Esophagus squamous epithelium (tissue), 5 donors: ENCODE measurements at regions not wholly inside any gene's neighbourhood (a gene's known extent, or its start where the extent isn't known, plus 50 kb on each side); places are given as distances from the start of the nearest gene placed in this dataset.

Experiments
- DNase-seq: peaks from one replicate; lab custom pipeline; 2025; lab: John Stamatoyannopoulos, UW
- H3K27ac ChIP-seq, 4 donors: fragments of 200-600 bp; sonication (generic); one replicate each; pipeline ENCODE4 v1.5.1; 2016 to 2019; ENCODE audit warnings: mild to moderate bottlenecking in 1 of 4
- H3K27me3 ChIP-seq, 4 donors: fragments of 200-600 bp; sonication (generic); 1 replicate in 3 of 4; 2 replicates in 1 of 4; pipeline versions ENCODE4 v1.5.1 to v1.6.0; 2017 to 2021; ENCODE audit warnings: antibody characterized with exemption in 1 of 4
- H3K36me3 ChIP-seq, 3 donors: fragments of 200-600 bp; sonication (generic); one replicate each; pipeline ENCODE4 v1.5.1; 2016 to 2019
- H3K4me1 ChIP-seq, 3 donors: fragments of 200-600 bp; sonication (generic); one replicate each; pipeline ENCODE4 v1.5.1; 2017 to 2019
- H3K4me3 ChIP-seq, 4 donors: fragments of 200-600 bp; sonication (generic); 1 replicate in 3 of 4; 2 replicates in 1 of 4; pipeline ENCODE4 v1.5.1; 2016 to 2019; ENCODE audit warnings: mild to moderate bottlenecking in 2 of 4, moderate library complexity in 1 of 4
- H3K9me3 ChIP-seq, 3 donors: fragments of 200-600 bp; sonication (generic); one replicate each; pipeline ENCODE4 v1.5.1; 2016 to 2019
- CTCF ChIP-seq, 6 experiments: fragments of 450-650 bp in 4 of 6; fragments of 200-600 bp in 2 of 6; sonication (generic) in 2 of 6; IDR thresholded peaks; one replicate each; pipeline ENCODE4 v1.5.1; 2016 to 2019; ENCODE audit warnings: antibody characterized with exemption in 6 of 6, mild to moderate bottlenecking in 4 of 6, moderate library complexity in 4 of 6
- POLR2A ChIP-seq, 4 donors: fragments of 450-650 bp; IDR thresholded peaks; one replicate each; pipeline ENCODE4 v1.6.1; 2017; ENCODE audit warnings: antibody characterized with exemption in 4 of 4, mild to moderate bottlenecking in 4 of 4, moderate library complexity in 3 of 4
- WGBS, 2 donors: methylation state at CpG; one replicate each; pipeline ENCODE4 v1.1.5; 2018; 5-methylcytosine and 5-hydroxymethylcytosine counted together
- intact Hi-C: fragments of 100-400 bp; cut with DNase I; formaldehyde crosslinking; loops from one replicate; pipeline ENCODE4 v1.15.0; 2022
- donor health status: DM: yes; HTN: yes; CAD: no.

DNA sequence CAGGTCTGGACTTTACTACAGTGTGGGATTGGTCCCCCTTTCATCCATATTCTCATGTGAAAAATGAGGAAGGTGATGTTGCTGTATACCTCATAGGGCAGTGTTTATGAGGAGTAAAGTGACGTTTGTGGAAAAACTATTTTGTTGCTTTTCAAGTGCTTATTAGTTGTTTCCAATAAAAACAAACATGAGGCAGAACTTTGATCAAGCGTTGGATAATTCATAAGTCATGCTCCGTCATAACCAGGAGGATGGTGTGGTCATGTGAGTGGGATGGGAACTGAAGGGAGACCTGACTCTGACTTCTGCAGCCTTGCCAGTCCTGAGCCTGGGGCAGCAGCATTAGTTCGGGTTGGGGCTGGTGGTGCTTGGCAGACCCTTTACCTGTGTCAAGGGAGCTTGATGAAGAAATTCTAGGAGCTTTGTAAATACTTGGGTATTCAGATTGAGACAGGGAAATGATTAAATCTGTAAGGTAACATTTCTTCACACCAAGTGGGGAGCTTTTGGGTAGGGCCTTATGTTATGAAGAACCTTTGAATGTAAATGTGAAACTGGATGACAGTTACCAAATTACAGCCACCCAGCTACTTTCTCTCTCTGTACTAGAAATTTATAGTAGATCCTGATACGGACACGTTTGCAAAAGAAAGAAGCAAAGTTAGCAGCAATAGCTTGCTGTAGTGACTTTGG, 462.4 kb upstream of the RGS6 start:
- Histone ChIP-seq H3K36me3 (no peaks in the 10 kb centered on the region), H3K4me1 (peaks cover 0 to 25% (median 7%) of the 10 kb centered on the region in 3 donors), H3K9me3 (no peaks in the 10 kb centered on the region), H3K27me3 (no peaks in the 10 kb centered on the region), H3K27ac (no peak overlapping the region), H3K4me3 (no peak overlapping the region)
- DNase-seq: no peak
- 84 to 85% methylated on average over 5 to 6 of the region's 6 CpGs for WGBS, 2 donors
- TF ChIP-seq POLR2A (IDR thresholded peaks at IDR 0.05) (no peak), CTCF (IDR thresholded peaks at IDR 0.05) (no peak)
- intact Hi-C loops: no loop called here

DNA sequence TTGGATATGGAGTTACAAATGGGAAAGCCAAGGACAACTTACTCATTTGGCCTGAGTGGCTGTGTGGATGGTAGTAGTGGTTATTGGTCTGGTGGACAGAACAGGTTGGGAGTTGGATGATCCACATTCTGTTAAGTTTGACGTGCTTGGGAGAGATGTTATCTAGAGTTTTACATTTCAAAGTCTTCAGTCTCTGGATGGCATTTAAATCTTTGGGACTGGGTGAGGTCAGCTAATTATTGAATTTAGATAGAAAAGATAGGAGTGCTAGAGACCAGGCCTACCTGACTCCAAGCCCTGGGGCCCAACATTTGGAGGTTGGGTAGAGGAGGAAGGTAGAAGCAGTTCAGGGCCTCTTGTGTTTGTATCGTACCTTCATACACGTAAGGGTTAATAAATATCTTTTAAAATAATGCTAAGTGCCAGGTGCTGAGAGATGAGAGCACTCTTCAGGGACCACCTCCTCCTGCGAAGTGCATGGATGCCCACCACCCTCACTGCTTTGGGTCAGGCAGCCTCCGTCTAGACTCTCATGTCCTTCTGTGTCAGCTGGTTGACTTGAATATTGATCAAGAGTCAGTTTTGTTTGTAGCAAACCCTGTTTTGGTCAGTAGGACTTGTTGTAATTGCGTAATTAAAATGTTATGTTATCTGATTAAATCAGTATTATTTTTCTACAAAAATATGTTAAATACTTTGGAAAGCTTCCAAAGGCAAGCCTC, 460.4 kb upstream of the RGS6 start:
- no peak for DNase-seq
- no peak overlapping the region for H3K4me3 ChIP-seq
- no peak overlapping the region for H3K27ac ChIP-seq
- 86 to 90% methylated on average over 6 of the region's 6 CpGs for WGBS, 2 donors
- H3K27me3 ChIP-seq: no peaks in the 10 kb centered on the region
- TF ChIP-seq POLR2A (IDR thresholded peaks at IDR 0.05) (no peak), CTCF (IDR thresholded peaks at IDR 0.05) (no peak)
- H3K36me3 ChIP-seq: no peaks in the 10 kb centered on the region
- H3K9me3 ChIP-seq: no peaks in the 10 kb centered on the region
- H3K4me1 ChIP-seq: peaks cover 0 to 24% (median 7%) of the 10 kb centered on the region in 3 donors
- intact Hi-C loops: no loop called here

DNA sequence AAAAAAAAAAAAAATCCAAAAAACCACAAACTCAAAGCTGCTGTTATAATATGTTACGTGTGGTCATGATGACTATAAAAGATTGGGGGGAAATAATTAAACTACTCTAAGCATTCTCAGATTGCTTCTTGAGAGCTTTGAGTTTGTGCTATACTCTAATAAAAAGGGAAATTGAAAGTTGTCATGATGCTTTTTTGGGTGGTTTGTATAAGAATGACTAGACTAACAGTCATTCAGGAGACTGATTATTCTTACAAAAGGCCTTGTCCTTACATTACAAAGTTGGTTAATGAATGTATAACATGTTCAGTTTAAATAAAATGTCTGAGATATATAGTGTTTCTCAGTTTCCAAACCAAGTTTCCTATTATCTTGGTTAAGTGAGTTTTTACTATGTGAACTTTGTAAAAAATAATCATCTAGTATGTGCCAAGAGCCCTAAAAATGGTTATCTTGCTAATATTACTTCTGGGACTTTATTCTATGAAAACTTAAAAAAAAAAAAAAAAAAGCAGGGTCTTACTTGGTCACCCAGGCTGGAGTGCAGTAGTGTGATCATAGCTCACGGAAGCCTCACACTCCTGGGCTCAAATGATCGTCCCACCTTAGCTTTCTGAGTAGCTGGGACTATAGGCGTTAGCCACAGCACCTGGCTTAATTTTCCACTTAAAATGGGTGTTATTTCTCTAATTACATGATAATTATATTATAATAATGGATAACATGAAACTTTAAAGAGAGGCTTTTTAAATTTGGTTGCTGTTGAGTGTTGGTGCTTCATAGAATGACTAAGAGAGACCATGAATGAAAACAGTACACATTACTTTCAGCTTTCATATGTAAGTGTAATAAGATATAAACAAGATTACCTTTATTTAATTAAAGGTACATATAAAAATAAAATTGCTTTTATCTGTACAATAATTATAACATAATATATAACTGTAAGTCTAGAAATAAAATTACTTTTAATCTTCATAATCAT, 459.6 kb upstream of the RGS6 start:
- Histone ChIP-seq H3K9me3 (no peaks in the 10 kb centered on the region), H3K27me3 (no peaks in the 10 kb centered on the region), H3K27ac (no peak overlapping the region), H3K36me3 (no peaks in the 10 kb centered on the region), H3K4me1 (peaks cover 0 to 19% (median 7%) of the 10 kb centered on the region in 3 donors), H3K4me3 (no peak overlapping the region)
- DNase-seq: no peak
- TF ChIP-seq POLR2A (IDR thresholded peaks at IDR 0.05) (no peak), CTCF (IDR thresholded peaks at IDR 0.05) (no peak)
- WGBS, 2 donors: 87% methylated on average over 4 of the region's 4 CpGs
- intact Hi-C loops: no loop called here

DNA sequence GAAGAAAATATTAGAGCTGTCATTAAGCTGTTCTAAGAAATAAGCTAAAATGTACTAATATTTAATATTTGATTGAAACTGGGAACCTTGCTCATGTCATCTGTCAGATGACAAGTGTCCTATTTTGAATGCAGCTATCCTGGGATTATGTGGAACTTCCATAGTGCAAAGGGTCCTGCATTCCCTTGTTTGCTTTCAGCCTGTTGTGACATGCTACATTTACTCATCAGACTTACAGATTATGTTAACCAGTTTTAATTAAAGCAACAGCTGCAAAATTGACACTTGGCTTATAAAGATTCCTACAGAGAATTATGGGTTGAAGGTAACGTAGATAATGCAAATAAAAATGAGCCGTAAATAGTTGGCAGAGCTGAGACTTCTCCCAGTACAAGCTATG, 458.4 kb upstream of the RGS6 start:
- 29 to 61% methylated on average over 2 of the region's 2 CpGs for WGBS, 2 donors
- Histone ChIP-seq H3K36me3 (no peaks in the 10 kb centered on the region), H3K27ac (no peak overlapping the region), H3K9me3 (no peaks in the 10 kb centered on the region), H3K4me3 (no peak overlapping the region), H3K27me3 (no peaks in the 10 kb centered on the region), H3K4me1 (peaks cover 0 to 19% (median 7%) of the 10 kb centered on the region in 3 donors)
- no peak for TF ChIP-seq POLR2A (IDR thresholded peaks at IDR 0.05)
- no peak for TF ChIP-seq CTCF (IDR thresholded peaks at IDR 0.05)
- DNase-seq: no peak
- intact Hi-C loops: no loop called here
